KOPT-K1 (cell line): ENCODE measurements at regions not wholly inside any gene's neighbourhood (a gene's known extent, or its start where the extent isn't known, plus 50 kb on each side); places are given as distances from the start of the nearest gene placed in this dataset.

Experiments
- H3K27ac ChIP-seq: fragments of 200-600 bp; sonication (generic); 2 replicates; pipeline ENCODE4 v1.5.1; 2016; ENCODE audit warnings: antibody characterized with exemption, mild to moderate bottlenecking, low read depth, low read length; ENCODE audit not compliant: poor library complexity, severe bottlenecking
- H3K36me3 ChIP-seq: fragments of 200-600 bp; sonication (generic); 2 replicates; pipeline ENCODE4 v1.5.1; 2017; ENCODE audit warnings: antibody characterized with exemption, mild to moderate bottlenecking, low read length, moderate library complexity; ENCODE audit not compliant: insufficient read depth
- H3K9me3 ChIP-seq: fragments of 200-600 bp; sonication (generic); 2 replicates; pipeline ENCODE4 v1.5.1; 2017; ENCODE audit warnings: antibody characterized with exemption, low read length, mild to moderate bottlenecking; ENCODE audit not compliant: insufficient read depth, poor library complexity, severe bottlenecking

GRCh38 chr5:54610197-54610944, 92.8 kb downstream of the SNX18 start:
- H3K9me3 ChIP-seq, result peaks cover 3% of the 10 kb centered on the region
- no peak overlapping the region for H3K27ac ChIP-seq
- no peaks in the 10 kb centered on the region for H3K36me3 ChIP-seq

GRCh38 chr5:54608423-54609085, 91.0 kb downstream of the SNX18 start:
- no peaks in the 10 kb centered on the region for H3K36me3 ChIP-seq
- H3K27ac ChIP-seq, result no peak overlapping the region
- peaks cover 3% of the 10 kb centered on the region for H3K9me3 ChIP-seq

- Histone ChIP-seq H3K36me3 (no peaks in the 10 kb centered on the region), H3K27ac (no peak overlapping the region), H3K9me3 (peaks cover 3% of the 10 kb centered on the region)
Observed at GRCh38 chr5:54607006-54607405, 89.4 kb downstream of the SNX18 start.

GRCh38 chr5:54603372-54603771, 85.8 kb downstream of the SNX18 start:
- H3K9me3 ChIP-seq, result no peaks in the 10 kb centered on the region
- H3K36me3 ChIP-seq, result no peaks in the 10 kb centered on the region
- no peak overlapping the region for H3K27ac ChIP-seq

- Histone ChIP-seq H3K36me3 (no peaks in the 10 kb centered on the region), H3K9me3 (peaks cover 3% of the 10 kb centered on the region), H3K27ac (no peak overlapping the region)
Observed at GRCh38 chr5:54602475-54602874, 84.9 kb downstream of the SNX18 start.

- Histone ChIP-seq H3K27ac (no peak overlapping the region), H3K9me3 (peaks cover 7% of the 10 kb centered on the region), H3K36me3 (no peaks in the 10 kb centered on the region)
Observed at GRCh38 chr5:54601411-54602230, 84.1 kb downstream of the SNX18 start.
